VCaP (cell line): ENCODE measurements at regions not wholly inside any gene's neighbourhood (a gene's known extent, or its start where the extent isn't known, plus 50 kb on each side); places are given as distances from the start of the nearest gene placed in this dataset.

Experiments
- H3K27ac ChIP-seq: fragments of 450-650 bp; 2 replicates; pipeline ENCODE4 v1.5.1; 2017
- TF ChIP-seq, protein P1 (sequence below): fragments of 450-650 bp; conservative IDR thresholded peaks from 2 replicates; pipeline ENCODE4 v1.5.1; 2017; ENCODE audit warnings: mild to moderate bottlenecking, moderate library complexity

DNA sequence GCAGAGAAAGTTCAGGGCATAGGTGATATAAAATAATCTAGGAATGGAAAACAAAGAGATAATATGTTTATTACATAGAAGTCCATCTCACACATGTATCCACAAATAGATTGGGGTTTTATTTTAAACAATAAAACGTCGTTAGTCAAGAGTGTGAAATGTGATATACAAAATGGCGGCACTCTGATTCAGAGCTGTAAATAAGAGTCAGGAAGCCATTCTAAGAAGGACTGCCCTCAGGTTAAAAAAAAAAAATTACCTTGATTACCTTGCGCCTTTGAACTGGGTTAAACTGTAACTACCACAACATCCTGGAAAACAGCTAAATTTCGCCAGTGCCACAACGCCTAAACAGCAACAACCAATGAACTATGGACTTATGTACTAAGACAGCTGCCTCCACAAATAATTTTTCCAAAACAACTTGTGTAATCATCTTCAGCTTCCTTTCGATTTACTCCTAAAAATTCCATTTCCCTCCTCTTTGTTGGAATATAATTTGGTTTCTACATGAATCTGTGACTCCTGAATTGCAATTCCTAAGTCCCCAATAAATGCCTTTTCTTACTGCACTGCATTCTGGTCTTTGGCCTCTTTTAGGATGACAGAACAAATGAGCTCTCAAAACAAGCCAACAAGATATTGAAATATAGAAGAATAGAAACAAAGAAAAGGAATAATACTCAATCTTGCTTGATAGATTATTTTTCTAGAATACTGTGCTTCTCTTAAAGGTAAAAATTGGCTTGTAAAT, 1019.5 kb upstream of the MAP3K7 start:
- H3K27ac ChIP-seq: no peak overlapping the region
- TF ChIP-seq, protein P1, sequence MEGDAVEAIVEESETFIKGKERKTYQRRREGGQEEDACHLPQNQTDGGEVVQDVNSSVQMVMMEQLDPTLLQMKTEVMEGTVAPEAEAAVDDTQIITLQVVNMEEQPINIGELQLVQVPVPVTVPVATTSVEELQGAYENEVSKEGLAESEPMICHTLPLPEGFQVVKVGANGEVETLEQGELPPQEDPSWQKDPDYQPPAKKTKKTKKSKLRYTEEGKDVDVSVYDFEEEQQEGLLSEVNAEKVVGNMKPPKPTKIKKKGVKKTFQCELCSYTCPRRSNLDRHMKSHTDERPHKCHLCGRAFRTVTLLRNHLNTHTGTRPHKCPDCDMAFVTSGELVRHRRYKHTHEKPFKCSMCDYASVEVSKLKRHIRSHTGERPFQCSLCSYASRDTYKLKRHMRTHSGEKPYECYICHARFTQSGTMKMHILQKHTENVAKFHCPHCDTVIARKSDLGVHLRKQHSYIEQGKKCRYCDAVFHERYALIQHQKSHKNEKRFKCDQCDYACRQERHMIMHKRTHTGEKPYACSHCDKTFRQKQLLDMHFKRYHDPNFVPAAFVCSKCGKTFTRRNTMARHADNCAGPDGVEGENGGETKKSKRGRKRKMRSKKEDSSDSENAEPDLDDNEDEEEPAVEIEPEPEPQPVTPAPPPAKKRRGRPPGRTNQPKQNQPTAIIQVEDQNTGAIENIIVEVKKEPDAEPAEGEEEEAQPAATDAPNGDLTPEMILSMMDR: no peak

DNA sequence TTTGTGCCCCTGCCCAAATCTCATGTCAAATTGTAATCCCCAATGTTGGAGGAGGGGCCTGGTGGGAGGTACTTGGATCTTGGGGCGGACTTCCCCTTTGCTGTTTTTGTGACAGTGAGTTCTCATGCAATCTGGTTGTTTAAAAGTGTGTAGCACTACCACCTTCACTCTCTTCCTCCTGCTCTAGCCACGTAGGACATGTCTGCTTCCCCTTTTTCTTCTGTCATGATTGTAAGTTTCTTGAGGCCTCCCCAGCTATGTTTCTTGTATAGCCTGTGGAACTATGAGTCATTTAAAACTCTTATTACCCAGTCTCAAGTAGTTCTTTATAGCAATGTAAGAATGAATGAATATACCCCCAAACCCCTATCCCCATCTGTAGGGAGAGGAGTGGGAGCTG, 1013.7 kb upstream of the MAP3K7 start:
- H3K27ac ChIP-seq: no peak overlapping the region
- TF ChIP-seq, protein P1: no peak

DNA sequence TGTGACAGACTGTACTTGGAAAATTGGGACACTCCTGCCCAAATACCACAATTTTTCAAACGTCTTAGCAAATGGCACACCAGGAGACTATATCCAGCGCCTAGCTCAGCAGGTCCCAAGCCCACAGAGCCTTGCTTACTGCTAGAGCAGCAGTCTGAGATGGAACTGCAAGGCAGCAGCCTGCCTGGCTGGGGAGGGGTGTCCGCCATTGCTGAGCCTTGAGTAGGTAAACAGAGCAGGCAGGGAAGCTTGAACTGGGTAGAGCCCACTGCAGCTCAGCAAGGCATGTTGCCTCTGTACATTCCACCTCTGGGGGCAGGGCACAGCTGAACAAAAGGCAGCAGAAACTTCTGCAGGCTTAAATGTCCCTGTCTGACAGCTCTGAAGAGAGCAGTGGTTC, 1003.3 kb upstream of the MAP3K7 start:
- H3K27ac ChIP-seq: no peak overlapping the region
- TF ChIP-seq, protein P1: no peak

DNA sequence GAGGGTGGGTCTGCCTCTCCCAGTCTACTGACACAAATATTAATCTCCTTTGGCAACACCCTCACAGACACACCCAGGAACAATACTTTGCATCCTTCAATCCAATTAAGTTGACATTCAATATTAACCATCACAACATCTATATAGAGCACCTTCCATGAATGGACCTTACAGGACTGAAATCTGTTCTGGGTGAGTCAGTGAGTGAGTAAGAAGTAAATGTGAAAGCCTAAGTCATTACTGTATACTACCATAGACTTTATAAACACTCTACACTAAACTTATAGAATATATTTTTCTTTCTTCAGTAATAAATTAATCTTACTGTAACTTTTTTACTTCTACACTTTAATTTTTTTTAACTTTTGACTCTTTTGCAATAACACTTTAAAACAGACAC, 993.8 kb upstream of the MAP3K7 start:
- H3K27ac ChIP-seq: no peak overlapping the region
- TF ChIP-seq, protein P1: no peak

DNA sequence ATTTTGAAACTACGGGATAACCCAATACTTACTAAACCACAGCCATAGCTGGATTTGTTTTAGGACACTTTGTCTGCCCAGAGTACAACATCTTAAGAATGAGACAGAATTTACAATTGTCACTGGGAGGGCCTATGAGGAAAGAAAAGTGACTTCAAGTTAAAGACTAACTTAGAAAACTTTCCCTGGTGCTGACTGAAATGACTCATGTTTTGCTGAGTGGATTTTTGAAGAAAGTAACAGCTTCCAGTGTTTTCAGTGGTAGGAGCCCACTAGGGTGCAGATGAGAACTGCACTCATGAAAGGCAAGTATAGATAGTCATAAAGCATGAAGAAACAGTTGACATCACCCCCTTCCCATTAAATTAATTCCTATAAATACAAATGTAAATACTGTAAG, 988.2 kb upstream of the MAP3K7 start:
- TF ChIP-seq, protein P1: no peak
- no peak overlapping the region for H3K27ac ChIP-seq

DNA sequence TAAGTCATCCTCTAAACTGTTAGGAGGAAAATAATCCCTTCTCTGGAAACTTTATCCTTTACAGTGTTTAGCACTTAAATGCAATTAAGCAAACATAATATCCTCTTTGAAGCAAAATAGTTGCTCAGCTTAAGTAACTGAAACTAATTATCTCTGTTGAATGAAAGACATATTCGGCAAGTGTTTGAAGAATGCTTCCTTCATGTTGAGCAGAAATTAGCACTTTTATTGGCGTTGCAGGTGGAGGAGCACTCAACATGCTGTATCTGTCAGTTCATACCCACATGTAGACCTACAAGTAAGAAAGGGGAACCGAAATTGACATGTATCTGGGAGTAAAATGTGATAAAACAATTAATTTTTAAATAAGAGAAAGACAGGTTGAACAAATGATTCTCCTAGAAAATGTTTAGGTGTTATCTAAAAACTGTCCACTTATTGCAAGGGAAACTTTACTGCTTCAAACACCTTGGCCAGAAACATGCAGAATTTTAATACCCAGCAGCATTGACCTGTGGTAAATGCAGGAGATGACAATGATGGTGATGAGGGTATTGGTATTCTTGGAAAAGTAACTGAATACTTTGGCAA, 987.0 kb upstream of the MAP3K7 start:
- TF ChIP-seq, protein P1: no peak
- no peak overlapping the region for H3K27ac ChIP-seq

DNA sequence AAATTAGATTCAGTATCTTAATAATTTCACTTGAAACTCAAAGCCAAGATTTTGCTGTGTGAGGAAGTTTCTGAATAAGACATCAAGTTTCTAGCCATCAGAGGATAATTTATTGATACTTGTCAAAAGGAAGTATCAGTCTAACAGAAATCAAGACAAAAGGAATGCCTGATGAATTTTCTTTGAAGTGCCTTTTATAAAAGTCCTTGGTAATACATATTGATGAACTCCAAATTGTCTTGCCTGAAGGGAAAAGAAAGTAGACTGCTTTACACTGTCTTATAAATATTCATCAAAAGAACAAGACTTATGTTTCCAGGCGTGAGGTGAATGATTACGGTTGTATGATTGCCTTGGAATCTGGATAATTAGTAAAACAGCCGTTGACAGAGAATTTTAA, 986.0 kb upstream of the MAP3K7 start:
- H3K27ac ChIP-seq: no peak overlapping the region
- TF ChIP-seq, protein P1: no peak
